ENCODE measurements at regions not wholly inside any gene's neighbourhood (a gene's known extent, or its start where the extent isn't known, plus 50 kb on each side); places are given as distances from the start of the nearest gene placed in this dataset.

DNA sequence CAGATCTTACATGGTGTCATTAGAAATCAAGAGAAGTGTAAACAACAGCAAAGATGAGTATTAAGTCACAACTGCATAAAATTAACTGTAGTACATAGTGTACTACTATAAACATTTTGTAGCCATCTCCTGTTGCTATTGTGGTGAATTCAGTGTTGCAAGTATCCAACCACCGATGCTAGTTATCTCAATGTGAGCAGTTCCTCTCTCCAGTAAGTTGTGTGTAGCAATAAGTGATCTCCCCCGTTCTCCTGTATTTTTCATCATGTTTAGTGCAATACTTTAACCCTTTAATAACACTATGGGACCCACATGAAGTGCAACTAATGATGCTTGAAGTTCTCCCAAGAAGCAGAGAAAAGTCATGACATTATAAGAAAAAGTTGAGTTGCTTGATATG, 264.7 kb upstream of the KCNH8 start:
- TF ChIP-seq ZNF354C (tag by site-specific recombination; IDR thresholded peaks at IDR 0.05; ENCODE audit: borderline replicate concordance, low read depth) (no peak), ZNF121 (tag by site-specific recombination; IDR thresholded peaks at IDR 0.05) (no peak)
- TF ChIP-seq, protein P1, sequence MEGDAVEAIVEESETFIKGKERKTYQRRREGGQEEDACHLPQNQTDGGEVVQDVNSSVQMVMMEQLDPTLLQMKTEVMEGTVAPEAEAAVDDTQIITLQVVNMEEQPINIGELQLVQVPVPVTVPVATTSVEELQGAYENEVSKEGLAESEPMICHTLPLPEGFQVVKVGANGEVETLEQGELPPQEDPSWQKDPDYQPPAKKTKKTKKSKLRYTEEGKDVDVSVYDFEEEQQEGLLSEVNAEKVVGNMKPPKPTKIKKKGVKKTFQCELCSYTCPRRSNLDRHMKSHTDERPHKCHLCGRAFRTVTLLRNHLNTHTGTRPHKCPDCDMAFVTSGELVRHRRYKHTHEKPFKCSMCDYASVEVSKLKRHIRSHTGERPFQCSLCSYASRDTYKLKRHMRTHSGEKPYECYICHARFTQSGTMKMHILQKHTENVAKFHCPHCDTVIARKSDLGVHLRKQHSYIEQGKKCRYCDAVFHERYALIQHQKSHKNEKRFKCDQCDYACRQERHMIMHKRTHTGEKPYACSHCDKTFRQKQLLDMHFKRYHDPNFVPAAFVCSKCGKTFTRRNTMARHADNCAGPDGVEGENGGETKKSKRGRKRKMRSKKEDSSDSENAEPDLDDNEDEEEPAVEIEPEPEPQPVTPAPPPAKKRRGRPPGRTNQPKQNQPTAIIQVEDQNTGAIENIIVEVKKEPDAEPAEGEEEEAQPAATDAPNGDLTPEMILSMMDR (tag by site-specific recombination; IDR thresholded peaks at IDR 0.05): no peak
- TF ChIP-seq, protein P2, sequence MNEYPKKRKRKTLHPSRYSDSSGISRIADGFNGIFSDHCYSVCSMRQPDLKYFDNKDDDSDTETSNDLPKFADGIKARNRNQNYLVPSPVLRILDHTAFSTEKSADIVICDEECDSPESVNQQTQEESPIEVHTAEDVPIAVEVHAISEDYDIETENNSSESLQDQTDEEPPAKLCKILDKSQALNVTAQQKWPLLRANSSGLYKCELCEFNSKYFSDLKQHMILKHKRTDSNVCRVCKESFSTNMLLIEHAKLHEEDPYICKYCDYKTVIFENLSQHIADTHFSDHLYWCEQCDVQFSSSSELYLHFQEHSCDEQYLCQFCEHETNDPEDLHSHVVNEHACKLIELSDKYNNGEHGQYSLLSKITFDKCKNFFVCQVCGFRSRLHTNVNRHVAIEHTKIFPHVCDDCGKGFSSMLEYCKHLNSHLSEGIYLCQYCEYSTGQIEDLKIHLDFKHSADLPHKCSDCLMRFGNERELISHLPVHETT (tag by site-specific recombination; IDR thresholded peaks at IDR 0.05): no peak

Measured in HEK293 (cell line).